ENCODE measurements at regions not wholly inside any gene's neighbourhood (a gene's known extent, or its start where the extent isn't known, plus 50 kb on each side); places are given as distances from the start of the nearest gene placed in this dataset.
"Not testable (repeated sequence)": the region's sequence is repeated elsewhere in the genome, so short reads cannot be mapped to it uniquely, and the experiment has no call there.

- no peak for DNase-seq (ENCODE audit: low spot score)
Observed at GRCh38 chr5:167831754-167832504, 459.5 kb upstream of the WWC1 start.

- DNase-seq (ENCODE audit: low spot score), result no peak
Observed at GRCh38 chr5:167832609-167833008, 458.8 kb upstream of the WWC1 start.

- no peak for DNase-seq (ENCODE audit: low spot score)
Observed at GRCh38 chr5:167833456-167833855, 458.0 kb upstream of the WWC1 start.

GRCh38 chr5:167835146-167835545, 456.3 kb upstream of the WWC1 start:
- no peak for DNase-seq (ENCODE audit: low spot score)

GRCh38 chr5:167837127-167837526, 454.3 kb upstream of the WWC1 start:
- no peak for DNase-seq (ENCODE audit: low spot score)

- DNase-seq (ENCODE audit: low spot score), result no peak
Observed at GRCh38 chr5:167839065-167839464, 452.4 kb upstream of the WWC1 start.

GRCh38 chr5:167840527-167841130, 450.8 kb upstream of the WWC1 start:
- DNase-seq (ENCODE audit: low spot score), result no peak

GRCh38 chr5:167843881-167844572, 447.4 kb upstream of the WWC1 start:
- no peak for DNase-seq (ENCODE audit: low spot score)

- DNase-seq (ENCODE audit: low spot score), result no peak
Observed at GRCh38 chr5:167845952-167846351, 445.5 kb upstream of the WWC1 start.

- DNase-seq (ENCODE audit: low spot score), result no peak
Observed at GRCh38 chr5:167849874-167850273, 441.6 kb upstream of the WWC1 start.

GRCh38 chr5:167850911-167851310, 440.5 kb upstream of the WWC1 start:
- no peak for DNase-seq (ENCODE audit: low spot score)

- DNase-seq (ENCODE audit: low spot score), result no peak
Observed at GRCh38 chr5:167851416-167851815, 440.0 kb upstream of the WWC1 start.

GRCh38 chr5:167852515-167852914, 438.9 kb upstream of the WWC1 start:
- DNase-seq (ENCODE audit: low spot score), result no peak

- no peak for DNase-seq (ENCODE audit: low spot score)
Observed at GRCh38 chr5:167853421-167853820, 438.0 kb upstream of the WWC1 start.

- DNase-seq (ENCODE audit: low spot score), result no peak
Observed at GRCh38 chr5:167855818-167856217, 435.6 kb upstream of the WWC1 start.

- no peak for DNase-seq (ENCODE audit: low spot score)
Observed at GRCh38 chr5:167857321-167857720, 434.1 kb upstream of the WWC1 start.

GRCh38 chr5:167858186-167858855, 433.1 kb upstream of the WWC1 start:
- DNase-seq (ENCODE audit: low spot score), result not testable (repeated sequence)

- no peak for DNase-seq (ENCODE audit: low spot score)
Observed at GRCh38 chr5:167861129-167861927, 430.1 kb upstream of the WWC1 start.

- no peak for DNase-seq (ENCODE audit: low spot score)
Observed at GRCh38 chr5:167861928-167862426, 429.5 kb upstream of the WWC1 start.

- no peak for DNase-seq (ENCODE audit: low spot score)
Observed at GRCh38 chr5:167863883-167864282, 427.6 kb upstream of the WWC1 start.

GRCh38 chr5:167864801-167865200, 426.6 kb upstream of the WWC1 start:
- no peak for DNase-seq (ENCODE audit: low spot score)

GRCh38 chr5:167866797-167867196, 424.6 kb upstream of the WWC1 start:
- no peak for DNase-seq (ENCODE audit: low spot score)
